NCI-H345 treated with DMSO at 0.1 percent for 48 hours (cell line): ENCODE measurements at regions not wholly inside any gene's neighbourhood (a gene's known extent, or its start where the extent isn't known, plus 50 kb on each side); places are given as distances from the start of the nearest gene placed in this dataset.
A peak's percentile ranks its signal among the peaks of the same experiment; 100 is the strongest.
"Not testable (repeated sequence)": the region's sequence is repeated elsewhere in the genome, so short reads cannot be mapped to it uniquely, and the experiment has no call there.

ENCODE experiments used
- DNase-seq: peaks from one replicate; lab custom pipeline; 2025; ENCODE audit not compliant: unreplicated experiment; lab: John Stamatoyannopoulos, UW

DNA sequence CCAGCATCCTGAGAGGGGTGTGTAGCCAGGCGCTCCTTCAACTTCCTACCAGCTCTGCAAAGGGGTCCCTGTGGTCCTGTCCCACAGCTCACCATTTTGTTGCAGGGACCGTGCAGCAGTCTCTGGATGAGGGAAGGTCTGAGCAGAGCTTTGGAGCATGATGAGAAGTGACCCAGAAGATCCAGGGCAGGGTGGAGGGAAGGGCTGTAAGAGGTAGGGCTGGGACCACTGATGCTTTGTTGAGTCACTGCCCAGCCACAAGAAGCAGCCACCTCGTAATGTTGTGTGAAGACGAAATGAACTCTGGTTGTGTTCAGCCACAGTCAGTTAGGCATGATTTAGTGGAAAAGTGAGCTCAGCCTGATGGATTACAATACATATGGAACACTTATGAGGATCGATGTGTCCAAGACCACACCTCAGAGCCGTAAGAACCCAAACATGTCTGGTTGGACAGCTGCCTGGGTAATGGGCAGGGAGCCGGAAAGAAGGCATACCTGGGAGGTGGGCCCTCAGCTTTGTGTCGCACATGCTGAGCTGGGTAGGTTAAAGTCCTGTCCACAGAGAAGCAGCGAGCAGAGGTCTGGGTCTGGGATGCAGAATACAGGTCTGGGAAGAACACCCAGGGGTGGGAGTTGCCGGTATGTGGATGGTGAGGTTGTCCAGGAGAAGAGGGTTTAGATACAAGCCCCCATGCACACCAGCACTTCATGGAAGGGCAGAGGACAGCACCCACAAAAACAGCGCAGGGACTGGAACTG, 250.1 kb downstream of the GADD45G start:
- no peak for DNase-seq

DNA sequence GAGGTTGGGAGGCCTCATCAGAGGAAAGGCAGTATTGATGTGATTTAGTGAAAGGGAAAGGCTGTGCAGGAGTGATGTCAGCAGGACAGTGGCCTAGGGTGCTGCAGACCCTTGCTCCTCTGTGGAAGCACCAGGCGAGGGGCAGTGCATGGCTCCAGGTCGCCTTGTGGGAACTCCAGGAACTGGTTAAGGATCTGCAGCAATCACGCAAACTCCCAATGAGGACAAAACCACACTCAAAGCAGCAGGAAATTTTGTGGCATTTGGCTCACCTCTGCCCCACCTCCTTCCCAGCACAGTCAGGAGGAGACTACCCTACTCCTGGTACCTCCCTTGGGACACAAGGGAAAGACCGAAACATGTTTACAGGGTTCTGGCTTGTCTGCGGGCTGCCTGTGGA, 251.5 kb downstream of the GADD45G start:
- DNase-seq, result not testable (repeated sequence)

DNA sequence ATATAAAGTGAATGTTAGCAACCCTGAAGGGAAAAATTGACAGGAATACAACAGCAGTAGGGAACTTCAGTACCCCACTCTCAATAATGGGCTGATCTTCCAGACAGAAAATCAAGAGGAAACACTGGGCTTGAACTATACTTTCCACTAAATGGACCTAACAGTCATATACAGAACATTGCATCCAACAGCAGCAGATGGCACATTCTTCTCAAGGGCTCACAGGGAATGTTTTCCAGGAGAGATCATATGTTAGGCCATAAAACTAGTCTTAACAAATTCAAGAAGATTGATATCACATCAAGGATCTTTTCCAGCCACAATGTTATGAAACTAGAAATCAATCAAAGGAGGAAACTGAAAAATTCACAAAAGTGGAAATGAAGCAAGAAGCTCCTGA, 252.1 kb downstream of the GADD45G start:
- DNase-seq, result not testable (repeated sequence)

DNA sequence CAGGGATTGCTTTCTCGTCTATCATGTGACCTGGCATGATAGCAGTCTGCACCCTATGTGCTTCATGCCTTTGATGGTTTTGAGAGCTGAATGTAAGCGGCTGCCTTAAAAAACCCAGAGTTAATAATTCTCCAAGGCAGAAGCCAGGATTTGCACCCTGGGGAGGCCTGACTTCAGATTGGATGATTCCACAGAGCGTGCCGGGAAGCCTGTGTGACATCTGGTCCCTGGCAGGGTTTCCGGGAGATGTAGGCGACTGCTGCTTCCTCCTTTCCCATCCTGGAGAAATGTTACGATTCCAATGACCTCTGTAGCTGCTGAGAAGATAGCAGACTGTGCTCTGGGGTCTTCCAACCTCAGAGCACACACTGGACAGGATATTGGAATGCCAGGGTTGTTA, 255.0 kb downstream of the GADD45G start:
- not testable (repeated sequence) for DNase-seq

DNA sequence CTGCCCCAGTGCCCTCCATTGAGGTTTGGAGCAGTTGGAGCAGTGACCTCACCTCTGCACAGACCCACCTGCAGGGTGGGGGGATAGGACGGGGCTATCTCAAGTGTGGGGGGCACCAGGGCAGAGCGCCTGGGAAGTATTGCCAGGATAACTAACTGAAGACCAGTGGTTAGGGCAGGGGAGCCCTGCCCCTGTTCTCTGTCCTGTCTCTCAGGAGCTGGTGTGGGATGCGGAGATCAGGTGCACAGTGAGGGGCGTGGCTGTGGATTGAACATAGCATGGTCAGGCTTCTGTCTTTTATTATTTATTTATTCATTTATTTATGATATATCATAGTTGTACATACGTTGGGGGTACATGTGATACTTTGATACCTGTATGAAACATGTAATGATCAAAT, 256.6 kb downstream of the GADD45G start:
- DNase-seq, result not testable (repeated sequence)

DNA sequence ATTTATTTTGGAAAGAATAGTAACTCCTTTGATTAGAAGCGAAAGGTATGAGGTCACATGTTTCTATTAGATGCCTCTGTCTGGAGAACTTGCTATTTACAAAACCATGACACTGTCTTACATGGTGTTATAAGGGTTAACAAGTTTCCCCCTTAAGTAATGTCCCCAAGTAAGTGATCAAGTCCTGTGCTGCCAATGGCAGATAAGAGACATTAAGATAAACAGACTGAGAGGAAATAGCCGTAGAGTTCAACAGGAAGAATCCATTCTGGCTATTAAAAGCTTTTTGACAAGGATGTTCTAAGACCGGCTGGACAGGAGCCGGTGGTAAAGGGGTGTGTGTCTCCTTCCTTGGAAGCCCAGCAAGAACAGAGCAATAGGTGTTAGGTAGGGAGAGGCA, 257.5 kb downstream of the GADD45G start:
- DNase-seq, result no peak

DNA sequence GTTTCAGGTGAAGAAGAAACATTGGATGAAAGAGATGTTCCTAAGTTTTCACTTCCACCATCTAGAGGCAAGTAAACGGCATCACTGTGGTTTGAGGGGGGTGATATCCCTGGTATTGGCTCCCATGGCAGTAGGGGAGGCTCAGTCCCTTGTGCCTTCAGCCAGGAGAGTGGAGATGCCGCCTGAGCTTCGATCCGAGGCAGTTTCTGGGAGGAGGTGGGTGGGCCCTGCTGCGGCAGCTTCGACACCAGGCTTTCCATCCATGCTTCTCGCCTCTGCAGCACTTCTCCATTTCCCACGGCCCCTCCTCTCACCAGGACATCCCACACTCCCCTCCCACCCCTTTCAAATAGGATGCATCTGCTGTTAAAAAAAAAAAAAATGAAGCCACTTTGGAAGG, 258.3 kb downstream of the GADD45G start:
- no peak for DNase-seq

DNA sequence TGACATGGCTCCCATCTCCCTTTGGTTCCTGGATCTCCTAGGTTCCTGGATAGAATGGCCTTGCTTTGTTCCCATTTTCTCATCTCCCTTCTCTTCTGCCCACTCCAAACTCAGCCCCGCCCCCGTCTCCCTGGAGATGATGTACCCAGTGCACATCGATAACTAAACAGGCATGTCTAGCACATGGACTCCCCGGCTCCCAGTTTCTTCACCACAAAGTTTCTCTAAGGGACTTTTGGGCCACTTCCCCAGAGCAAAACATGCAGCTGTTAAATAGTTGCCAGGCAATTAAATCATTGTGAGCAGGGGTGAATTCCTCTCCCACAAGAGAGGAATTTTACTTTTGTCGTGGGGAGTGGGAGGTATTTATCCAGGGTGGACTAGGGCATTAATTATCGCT, 259.0 kb downstream of the GADD45G start:
- DNase-seq, result no peak

DNA sequence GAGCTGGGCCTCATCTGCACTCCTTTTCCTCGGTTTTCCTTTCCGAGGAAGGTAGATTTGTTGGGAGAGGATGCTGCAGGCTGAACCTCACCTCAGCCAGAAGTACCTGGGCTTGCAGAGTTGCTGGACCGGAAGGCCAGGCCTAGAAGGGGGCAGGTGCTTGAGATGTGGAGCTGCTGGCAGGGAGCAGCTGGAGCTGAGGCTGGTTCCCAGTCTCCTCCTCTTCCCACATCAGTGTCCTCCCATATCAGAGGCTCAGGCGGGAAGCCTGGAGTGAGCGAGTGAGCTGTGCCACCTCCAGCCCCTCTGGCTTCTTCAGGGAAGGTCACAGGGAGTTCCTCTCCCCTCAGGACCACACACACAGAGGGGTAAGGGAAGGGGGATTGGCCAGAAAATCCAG, 259.4 kb downstream of the GADD45G start:
- peak; percentile 11 for DNase-seq

DNA sequence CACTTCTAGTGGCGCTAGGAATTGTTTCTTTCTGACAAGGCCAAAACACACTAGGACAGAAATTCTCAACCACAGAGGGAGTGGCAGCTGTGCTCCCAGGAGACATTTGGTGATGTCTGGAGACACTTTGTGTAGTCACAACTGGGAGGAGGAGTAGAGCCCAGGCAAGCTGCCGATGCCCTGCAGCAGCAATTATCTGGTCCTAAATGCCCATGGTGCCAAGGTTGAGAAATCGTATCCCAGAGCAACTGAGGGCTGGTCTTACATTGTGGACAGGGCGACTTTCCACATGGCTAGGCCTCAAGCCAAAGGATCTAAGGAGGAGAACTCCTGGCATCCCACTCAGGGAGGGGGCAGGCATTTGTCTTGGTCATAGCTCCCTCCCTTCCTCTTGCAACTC, 259.9 kb downstream of the GADD45G start:
- DNase-seq, result no peak

DNA sequence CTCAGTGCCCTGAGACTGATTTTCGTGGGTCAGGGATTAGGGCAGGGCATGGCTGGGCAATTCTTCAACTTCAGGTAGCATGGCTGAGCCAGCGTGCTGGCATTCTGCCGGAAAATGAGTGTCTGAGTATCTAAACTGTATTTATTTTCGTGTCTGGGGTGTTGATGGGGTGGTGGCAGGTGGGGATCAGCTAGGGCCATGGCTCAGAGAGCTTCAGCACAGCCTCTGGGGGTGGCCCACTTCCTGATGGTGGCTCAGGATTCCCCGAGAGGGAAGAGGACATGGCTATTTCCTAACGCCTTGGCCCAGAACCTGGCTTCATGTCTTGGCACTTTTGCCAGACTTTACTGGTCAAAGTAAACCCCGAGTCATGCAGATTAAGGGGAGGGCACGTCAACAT, 260.5 kb downstream of the GADD45G start:
- no peak for DNase-seq

DNA sequence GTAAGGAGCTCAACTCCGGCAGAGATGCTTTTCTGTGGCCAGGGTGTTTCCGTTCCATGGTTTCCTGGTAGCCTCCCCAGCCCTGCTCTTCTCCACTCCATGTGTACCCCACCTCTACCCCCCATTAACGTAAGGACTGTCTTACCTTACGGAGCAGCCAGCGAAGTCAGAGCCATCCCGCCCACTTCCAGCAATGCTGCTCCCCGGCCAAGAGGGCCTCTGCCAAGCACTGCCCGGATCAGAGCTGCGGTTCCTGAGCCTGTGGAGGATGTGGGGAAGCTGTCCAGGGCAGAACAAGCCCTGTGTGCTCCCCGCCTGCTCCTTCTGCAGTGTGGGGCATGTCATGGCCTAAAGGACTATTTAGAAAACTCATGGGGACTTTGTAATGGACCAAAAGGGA, 261.2 kb downstream of the GADD45G start:
- DNase-seq, result no peak

DNA sequence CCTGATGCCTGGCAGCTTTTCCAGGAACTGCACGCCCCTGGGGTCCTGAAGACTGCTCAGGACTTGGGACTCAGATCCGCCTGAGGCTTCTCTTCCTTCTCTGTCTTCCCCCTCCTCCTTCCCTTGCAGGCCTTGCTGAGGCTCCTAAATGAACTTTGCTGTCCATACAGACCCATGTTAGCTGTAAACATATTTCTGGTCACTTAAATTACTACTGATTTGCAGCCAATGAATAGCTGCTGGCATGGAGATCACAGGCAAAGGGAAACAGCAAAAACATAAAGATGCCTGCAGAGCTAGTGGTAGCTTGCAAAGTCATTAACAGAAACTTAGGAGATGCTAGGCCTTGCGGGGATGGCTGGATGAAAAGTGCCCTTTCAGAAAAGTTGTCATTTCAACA, 261.9 kb downstream of the GADD45G start:
- DNase-seq, result no peak

DNA sequence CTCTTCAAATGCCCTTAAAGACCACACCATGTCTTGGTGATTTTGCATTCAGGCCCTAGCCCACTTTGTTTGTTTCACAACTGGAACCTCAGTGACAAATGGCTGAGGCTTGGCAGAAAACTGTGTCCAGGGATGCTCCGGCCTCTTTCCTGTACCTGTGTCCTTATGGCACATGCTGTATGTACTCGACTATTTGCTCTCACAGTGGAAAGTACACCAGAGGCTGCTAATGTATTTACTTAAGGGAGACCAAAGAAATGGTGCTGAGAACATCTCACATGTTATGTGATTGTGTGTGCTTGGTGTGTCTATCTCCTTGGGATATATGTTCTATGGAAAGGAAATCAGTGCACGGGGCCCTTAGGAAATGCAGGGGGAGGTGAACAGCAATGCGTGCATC, 263.3 kb downstream of the GADD45G start:
- no peak for DNase-seq

DNA sequence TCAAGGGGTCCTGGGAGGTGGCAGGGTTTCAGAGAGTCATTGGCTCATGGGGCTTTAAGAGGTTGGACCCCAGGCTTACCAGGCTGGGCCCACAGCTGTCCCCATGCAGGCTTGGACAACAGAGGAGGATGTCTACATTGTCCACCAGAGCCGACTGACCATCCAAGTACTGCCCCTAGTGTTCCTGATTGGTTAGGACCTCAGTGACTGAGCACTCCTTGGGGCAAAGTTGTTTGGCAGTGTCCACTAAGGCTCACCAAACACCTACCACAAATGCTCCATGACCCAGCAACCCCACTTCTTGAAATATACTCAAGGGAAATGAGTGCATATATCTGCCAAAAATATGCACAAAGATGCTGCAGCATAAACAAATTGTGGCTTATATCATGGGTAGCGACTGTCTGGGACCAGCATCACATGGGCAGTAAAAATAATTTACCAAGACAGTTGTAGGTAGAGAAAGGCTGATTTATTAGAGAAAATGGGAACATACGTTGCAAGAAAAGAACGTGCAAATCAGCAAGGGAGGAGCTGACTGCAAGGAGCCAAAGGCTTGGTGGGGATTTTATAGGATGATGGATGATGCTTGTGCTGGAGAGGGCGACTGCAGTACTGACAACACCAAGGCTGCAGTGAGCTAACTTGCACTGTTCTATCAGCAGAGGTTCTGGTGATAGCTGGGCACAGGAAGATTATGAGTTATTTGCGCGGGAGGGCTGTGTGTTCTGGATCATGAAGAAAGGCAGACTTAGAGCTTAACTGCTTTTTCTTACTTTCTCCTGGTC, 265.2 kb downstream of the GADD45G start:
- no peak for DNase-seq

DNA sequence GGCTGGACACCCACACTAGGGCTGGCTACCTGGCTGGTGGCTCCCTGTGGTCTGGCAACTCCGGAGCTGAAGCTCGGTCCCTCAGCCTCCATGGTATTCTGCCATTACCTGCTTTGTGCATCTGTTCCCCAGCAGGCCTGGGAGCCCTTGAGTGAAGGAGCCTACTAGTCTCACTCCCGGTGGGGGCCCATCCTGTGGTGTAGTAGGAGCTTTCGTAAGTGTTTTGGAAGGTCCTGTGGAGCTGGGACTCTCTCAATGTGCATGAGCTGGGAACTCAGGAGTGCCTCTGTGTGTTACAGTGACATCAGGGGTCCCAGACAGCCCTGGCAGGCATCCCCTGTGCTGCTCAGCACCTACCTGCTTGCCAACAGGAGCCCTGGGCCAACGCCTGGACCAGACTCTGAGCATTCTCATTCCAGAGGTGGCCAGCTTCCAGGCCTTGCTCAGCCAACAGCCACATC, 267.1 kb downstream of the GADD45G start:
- DNase-seq, result no peak

DNA sequence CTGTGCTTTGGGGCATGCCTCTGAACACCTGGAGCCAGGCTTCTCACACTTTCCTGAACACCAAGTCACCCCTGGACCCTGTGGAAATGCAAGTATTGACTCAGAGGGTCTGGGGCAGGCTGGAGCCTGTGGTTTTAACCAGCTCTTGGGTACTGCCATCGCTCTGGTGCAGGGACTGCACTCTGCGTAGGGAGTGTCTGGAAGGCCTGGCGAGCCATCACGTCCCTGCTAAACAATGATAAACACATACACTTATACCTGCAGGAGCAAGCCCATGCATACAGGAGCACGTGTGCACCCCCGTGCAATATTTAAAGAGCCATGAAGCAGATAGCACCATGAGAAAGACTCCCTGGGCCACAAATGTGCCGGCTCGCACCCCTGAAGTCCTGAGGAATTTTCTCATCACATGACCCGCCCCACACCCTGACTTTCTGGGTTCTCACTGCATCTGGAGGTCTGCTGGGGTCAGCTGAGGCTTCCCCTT, 267.7 kb downstream of the GADD45G start:
- no peak for DNase-seq

DNA sequence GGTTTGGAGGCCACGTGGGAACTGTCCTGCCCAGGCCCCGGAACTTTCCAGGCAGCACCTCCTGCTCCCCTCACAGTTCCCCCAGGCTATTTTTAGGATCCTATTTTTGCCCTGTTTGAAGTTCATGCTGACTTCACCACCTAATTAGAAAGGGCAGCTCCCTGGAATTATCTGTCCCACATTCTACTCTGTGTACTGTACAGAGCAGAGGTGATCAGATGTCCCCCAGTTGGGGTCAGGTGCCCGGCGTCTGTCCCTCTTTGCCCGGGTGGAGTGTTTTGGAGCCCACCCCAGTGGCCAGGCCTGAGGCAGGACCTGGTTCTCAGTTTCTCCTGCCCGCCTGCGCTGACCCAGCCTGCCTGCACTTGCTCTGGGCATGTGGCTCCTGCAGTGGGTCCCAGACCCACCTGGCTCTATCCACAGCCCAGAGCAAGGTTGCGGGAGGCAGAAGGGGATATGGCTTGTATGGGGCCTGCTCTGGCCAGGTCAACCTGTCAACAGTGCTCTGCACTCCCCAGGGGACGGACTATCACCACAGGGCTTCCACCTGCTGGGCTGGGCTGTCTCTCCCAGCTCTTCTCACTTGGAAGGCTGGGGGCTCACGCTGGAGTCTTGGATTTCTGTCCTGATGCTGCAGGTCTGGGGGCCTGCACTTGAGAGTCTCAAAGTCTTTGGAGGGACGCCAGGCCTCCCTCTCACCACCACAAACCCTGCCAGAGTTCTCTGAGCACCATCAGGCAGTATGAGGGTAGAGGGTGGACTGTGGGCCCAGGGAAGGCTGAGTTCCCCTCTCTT, 268.3 kb downstream of the GADD45G start:
- no peak for DNase-seq

DNA sequence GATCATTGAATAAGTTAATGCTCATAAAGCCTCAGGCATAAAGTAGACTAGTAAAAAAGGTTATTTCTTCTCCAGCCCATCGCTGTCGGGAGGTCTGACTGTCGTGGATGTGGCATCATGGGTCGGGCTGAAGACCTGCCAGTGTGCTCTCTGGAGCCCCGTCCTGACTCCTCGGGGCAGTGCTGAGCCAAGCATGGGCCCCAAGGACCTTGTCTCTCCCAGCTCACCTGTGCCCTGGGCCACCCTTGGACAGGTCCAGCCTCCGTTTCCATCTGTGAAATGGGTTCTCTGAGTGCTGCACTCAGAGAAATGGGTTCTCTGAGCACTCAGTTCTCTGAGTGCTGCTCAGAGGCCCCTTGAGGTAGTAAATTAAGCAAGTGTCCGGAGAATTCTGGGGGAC, 269.0 kb downstream of the GADD45G start:
- DNase-seq, result no peak

DNA sequence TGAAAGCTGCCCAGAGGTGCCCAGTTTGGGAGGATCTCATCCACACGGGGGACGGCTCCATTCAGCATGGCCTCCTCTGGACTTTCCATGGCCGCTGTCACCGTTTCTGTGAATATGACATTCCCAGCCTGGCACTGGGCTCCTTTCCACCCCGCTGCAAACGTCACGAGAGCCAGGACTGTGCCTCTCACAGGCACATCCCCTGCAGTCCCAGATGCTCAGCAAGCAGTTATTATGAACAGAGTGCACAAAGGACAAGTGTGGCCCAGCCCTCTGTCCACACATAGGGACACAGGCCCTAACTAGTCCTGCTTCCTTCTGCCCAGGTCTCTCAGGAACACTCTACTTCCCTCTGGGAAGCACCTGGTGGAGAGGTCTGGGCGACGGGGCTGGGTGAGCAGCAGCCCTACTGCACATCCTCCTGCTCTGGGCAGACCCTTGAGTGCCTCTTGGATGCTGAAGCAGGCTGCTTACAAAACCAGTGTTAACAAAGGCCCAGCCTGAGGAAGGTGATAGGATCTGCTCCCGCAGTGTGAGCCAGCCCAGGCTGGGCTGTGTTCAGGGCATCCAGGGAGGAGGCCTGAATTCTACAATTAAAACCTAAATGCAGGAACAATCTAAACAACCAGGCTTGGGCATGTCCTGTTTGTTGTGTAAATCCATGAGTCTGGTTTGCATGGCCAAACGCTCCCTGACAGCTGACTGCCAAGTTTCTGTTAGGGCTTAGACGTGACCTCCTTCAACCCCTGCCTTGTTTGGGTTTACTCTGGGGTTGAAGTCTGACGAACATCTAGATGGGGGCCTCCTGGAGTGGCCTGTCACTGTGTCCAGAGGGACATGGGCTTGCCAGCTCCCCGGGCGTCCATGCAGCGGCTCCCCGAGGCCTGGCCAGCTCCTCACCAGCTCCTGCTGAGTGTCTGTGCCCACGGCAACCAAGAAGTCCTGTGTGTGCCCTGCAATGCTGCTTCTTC, 269.8 kb downstream of the GADD45G start:
- peak; percentile 40 for DNase-seq
